Progenitor cell of endocrine pancreas (in vitro differentiated cells): ENCODE measurements at regions not wholly inside any gene's neighbourhood (a gene's known extent, or its start where the extent isn't known, plus 50 kb on each side); places are given as distances from the start of the nearest gene placed in this dataset.

ENCODE experiments used
- DNase-seq: peaks from one replicate; pipeline ENCODE4 v3.0.0; 2021; ENCODE audit warnings: low spot score; ENCODE audit not compliant: unreplicated experiment
- H3K27ac Mint-ChIP-seq: 2 replicates; pipeline ENCODE4 v1.8.0; 2021; ENCODE audit warnings: mild to moderate bottlenecking, moderate library complexity, mixed read lengths
- H3K27me3 Mint-ChIP-seq: 2 replicates; pipeline ENCODE4 v1.8.0; 2021; ENCODE audit warnings: mixed read lengths
- H3K36me3 Mint-ChIP-seq: 2 replicates; pipeline ENCODE4 v1.8.0; 2022; ENCODE audit warnings: mixed read lengths; ENCODE audit not compliant: insufficient read depth
- H3K4me1 Mint-ChIP-seq: 2 replicates; pipeline ENCODE4 v1.8.0; 2021; ENCODE audit warnings: low read depth, mixed read lengths
- H3K4me3 Mint-ChIP-seq: 2 replicates; pipeline ENCODE4 v1.8.0; 2021; ENCODE audit warnings: low read depth, mild to moderate bottlenecking, moderate library complexity, mixed read lengths
- H3K9me3 Mint-ChIP-seq: 2 replicates; pipeline ENCODE4 v1.8.0; 2021; ENCODE audit warnings: low read depth, mixed read lengths
- CTCF ChIP-seq: fragments of 200-600 bp; sonication (generic); IDR thresholded peaks from one replicate; pipeline ENCODE4 v1.5.0; 2021; ENCODE audit warnings: antibody characterized with exemption, mild to moderate bottlenecking; ENCODE audit not compliant: unreplicated experiment

- Mint-ChIP-seq H3K27ac (no peak overlapping the region), H3K4me1 (peaks cover 6% of the 10 kb centered on the region), H3K4me3 (no peak overlapping the region), H3K27me3 (no peaks in the 10 kb centered on the region), H3K36me3 (no peaks in the 10 kb centered on the region), H3K9me3 (no peaks in the 10 kb centered on the region)
- DNase-seq, result no peak
- TF ChIP-seq CTCF, result no peak
Observed at GRCh38 chr10:36173364-36173763, 531.3 kb upstream of the FZD8 start.

GRCh38 chr10:36171953-36172940 is 530.2 kb upstream of the FZD8 start:
- Mint-ChIP-seq H3K27ac (no peak overlapping the region), H3K4me3 (no peak overlapping the region), H3K36me3 (no peaks in the 10 kb centered on the region), H3K27me3 (no peaks in the 10 kb centered on the region), H3K4me1 (peaks cover 6% of the 10 kb centered on the region), H3K9me3 (no peaks in the 10 kb centered on the region)
- no peak for TF ChIP-seq CTCF
- no peak for DNase-seq

- Mint-ChIP-seq H3K4me3 (no peak overlapping the region), H3K27ac (no peak overlapping the region), H3K9me3 (no peaks in the 10 kb centered on the region), H3K27me3 (no peaks in the 10 kb centered on the region), H3K4me1 (peaks cover 6% of the 10 kb centered on the region), H3K36me3 (no peaks in the 10 kb centered on the region)
- no peak for DNase-seq
- TF ChIP-seq CTCF, result no peak
Observed at GRCh38 chr10:36171556-36171952, 529.5 kb upstream of the FZD8 start.

- no peaks in the 10 kb centered on the region for H3K27me3 Mint-ChIP-seq
- H3K27ac Mint-ChIP-seq, result no peak overlapping the region
- TF ChIP-seq CTCF, result no peak
- H3K36me3 Mint-ChIP-seq, result no peaks in the 10 kb centered on the region
- no peak overlapping the region for H3K4me3 Mint-ChIP-seq
- H3K9me3 Mint-ChIP-seq, result no peaks in the 10 kb centered on the region
- DNase-seq, result no peak
- peaks cover 6% of the 10 kb centered on the region for H3K4me1 Mint-ChIP-seq
Observed at GRCh38 chr10:36170943-36171501, 528.9 kb upstream of the FZD8 start.

GRCh38 chr10:36170142-36170719 is 528.1 kb upstream of the FZD8 start:
- Mint-ChIP-seq H3K4me1 (peaks cover 6% of the 10 kb centered on the region), H3K4me3 (no peak overlapping the region), H3K27me3 (no peaks in the 10 kb centered on the region), H3K36me3 (no peaks in the 10 kb centered on the region), H3K9me3 (no peaks in the 10 kb centered on the region), H3K27ac (no peak overlapping the region)
- TF ChIP-seq CTCF, result no peak
- DNase-seq, result no peak
